ENCODE measurements at regions not wholly inside any gene's neighbourhood (a gene's known extent, or its start where the extent isn't known, plus 50 kb on each side); places are given as distances from the start of the nearest gene placed in this dataset.

DNA sequence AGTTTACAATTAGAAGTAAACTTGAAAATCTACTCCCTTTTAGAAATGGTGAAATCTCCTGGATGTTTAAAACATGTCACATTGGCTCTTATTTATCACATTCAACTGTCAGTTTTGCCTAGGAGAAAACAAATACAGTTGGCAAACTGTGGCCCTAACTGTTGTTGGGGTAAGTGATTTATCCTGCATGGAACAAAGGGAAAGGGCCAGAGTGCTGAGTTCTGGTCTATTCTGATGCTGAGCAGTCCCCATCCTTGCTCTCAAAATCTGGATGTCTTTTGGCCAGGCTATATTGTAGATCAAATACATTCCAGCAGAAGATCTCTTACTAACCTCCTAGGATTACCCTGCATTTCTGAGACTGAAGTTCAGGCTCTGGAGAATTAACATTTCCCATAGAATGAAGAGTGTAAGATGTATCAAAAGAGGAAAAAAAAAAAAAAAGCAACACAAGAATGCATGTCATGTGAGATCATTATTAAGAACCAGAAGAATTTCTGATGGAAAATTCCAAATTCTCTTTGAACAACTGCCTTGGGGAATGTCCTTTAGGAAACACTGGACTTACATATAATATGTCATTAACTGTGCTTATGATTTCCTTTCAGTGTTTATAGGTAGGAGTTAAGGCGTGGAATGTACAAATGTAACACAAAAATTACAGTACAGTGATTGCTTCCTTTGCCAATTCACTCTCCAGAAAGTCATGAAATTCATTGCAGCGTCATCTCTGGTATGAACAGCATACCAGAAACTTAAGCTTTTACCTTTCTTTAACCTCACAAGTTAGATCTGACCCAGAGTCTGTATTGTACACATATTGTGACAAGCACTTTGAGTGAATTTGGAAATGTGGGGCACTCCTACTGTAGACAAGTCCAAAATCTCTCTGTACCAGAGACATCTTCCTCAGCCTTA, 1012.5 kb upstream of the LCORL start:
- Histone ChIP-seq H3K36me3 (ENCODE audit: control insufficient read depth in 2 of 2, extremely low read depth in 1 of 2, insufficient read depth in 2 of 2, low read length in 2 of 2) (no peaks in the 10 kb centered on the region), H3K4me2 (ENCODE audit: insufficient read depth, low read length) (no peak overlapping the region), H3K9ac (replicated peaks; ENCODE audit: extremely low read depth, insufficient read depth, low read length) (no peak overlapping the region), H3K4me1 (ENCODE audit: control insufficient read depth, extremely low read depth, insufficient read depth, low read length) (no peaks in the 10 kb centered on the region), H3K79me2 (ENCODE audit: control insufficient read depth, insufficient read depth, low read length) (no peaks in the 10 kb centered on the region), H3K9me1 (replicated peaks; ENCODE audit: control insufficient read depth, extremely low read depth, insufficient read depth, low read length) (no peaks in the 10 kb centered on the region), H2AFZ (ENCODE audit: low read depth, low read length) (no peak overlapping the region), H3K4me3 (replicated peaks in 1 of 3; ENCODE audit: insufficient read depth in 1 of 3, low read depth in 1 of 3, low read length in 3 of 3) (no peak overlapping the region), H3K27ac (ENCODE audit: insufficient read depth, low read depth, low read length) (no peak overlapping the region), H3K27me3 (ENCODE audit: control insufficient read depth in 2 of 2, insufficient read depth in 2 of 2, low read length in 2 of 2) (no peaks in the 10 kb centered on the region), H4K20me1 (replicated peaks; ENCODE audit: control insufficient read depth, extremely low read depth, insufficient read depth, low read length) (no peaks in the 10 kb centered on the region), H3K9me3 (replicated peaks; ENCODE audit: control insufficient read depth, insufficient read depth, low read length) (no peaks in the 10 kb centered on the region)
- intact Hi-C loops (cut with micrococcal nuclease) (no loop called here), dilution Hi-C loops (cut with MboI; ENCODE audit: extremely low pct_ligation_motif_present, low sequenced_read_pairs) (no loop called here)
- TF ChIP-seq EZH2 (IDR thresholded peaks at IDR 0.05; ENCODE audit: borderline replicate concordance, low read depth, low read length, severe bottlenecking) (no peak), JUN (IDR thresholded peaks at IDR 0.05; ENCODE audit: borderline replicate concordance, insufficient read depth, insufficient read length, low read depth) (no peak), GATA2 (IDR thresholded peaks at IDR 0.05; ENCODE audit: insufficient read depth, insufficient read length, low read depth, low read length) (no peak), POLR2AphosphoS5 (IDR thresholded peaks at IDR 0.05; ENCODE audit: insufficient read depth, low read depth, low read length) (no peak), MYC (IDR thresholded peaks at IDR 0.05; ENCODE audit: low read depth, low read length) (no peak), POLR2A (IDR thresholded peaks at IDR 0.05; ENCODE audit: low read depth, low read length) (no peak), FOS (IDR thresholded peaks at IDR 0.05; ENCODE audit: borderline replicate concordance, insufficient read depth, low read length) (no peak), MAX (IDR thresholded peaks at IDR 0.05; ENCODE audit: insufficient read depth, insufficient read length) (no peak)
- TF ChIP-seq, protein P1, sequence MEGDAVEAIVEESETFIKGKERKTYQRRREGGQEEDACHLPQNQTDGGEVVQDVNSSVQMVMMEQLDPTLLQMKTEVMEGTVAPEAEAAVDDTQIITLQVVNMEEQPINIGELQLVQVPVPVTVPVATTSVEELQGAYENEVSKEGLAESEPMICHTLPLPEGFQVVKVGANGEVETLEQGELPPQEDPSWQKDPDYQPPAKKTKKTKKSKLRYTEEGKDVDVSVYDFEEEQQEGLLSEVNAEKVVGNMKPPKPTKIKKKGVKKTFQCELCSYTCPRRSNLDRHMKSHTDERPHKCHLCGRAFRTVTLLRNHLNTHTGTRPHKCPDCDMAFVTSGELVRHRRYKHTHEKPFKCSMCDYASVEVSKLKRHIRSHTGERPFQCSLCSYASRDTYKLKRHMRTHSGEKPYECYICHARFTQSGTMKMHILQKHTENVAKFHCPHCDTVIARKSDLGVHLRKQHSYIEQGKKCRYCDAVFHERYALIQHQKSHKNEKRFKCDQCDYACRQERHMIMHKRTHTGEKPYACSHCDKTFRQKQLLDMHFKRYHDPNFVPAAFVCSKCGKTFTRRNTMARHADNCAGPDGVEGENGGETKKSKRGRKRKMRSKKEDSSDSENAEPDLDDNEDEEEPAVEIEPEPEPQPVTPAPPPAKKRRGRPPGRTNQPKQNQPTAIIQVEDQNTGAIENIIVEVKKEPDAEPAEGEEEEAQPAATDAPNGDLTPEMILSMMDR (IDR thresholded peaks at IDR 0.05; ENCODE audit: extremely low read depth in 1 of 2, insufficient read depth in 1 of 2, low read depth in 1 of 2, low read length in 2 of 2) = no peak
- ChIA-PET POLR2A (no interaction called here), CTCF (no interaction called here)
- DNase-seq (ENCODE audit: low read depth, low spot score) (no peak), FAIRE-seq (no peak)
- no TSS peak for BruUV-seq (replicated peaks)

Measured in endothelial cell of umbilical vein (primary cell).